ENCODE measurements at regions not wholly inside any gene's neighbourhood (a gene's known extent, or its start where the extent isn't known, plus 50 kb on each side); places are given as distances from the start of the nearest gene placed in this dataset.
"Not testable (repeated sequence)": the region's sequence is repeated elsewhere in the genome, so short reads cannot be mapped to it uniquely, and the experiment has no call there.

- no peak for DNase-seq (ENCODE audit: low spot score)
Measured at GRCh38 chr14:54010981-54011380, 54.4 kb upstream of the BMP4 start.

GRCh38 chr14:54023027-54023426 is 66.4 kb upstream of the BMP4 start:
- no peak for DNase-seq (ENCODE audit: low spot score)

- DNase-seq (ENCODE audit: low spot score): peak; percentile 33
Measured at GRCh38 chr14:54025661-54026060, 69.0 kb upstream of the BMP4 start.

- DNase-seq (ENCODE audit: low spot score): no peak
Measured at GRCh38 chr14:54026671-54027070, 70.0 kb upstream of the BMP4 start.

- not testable (repeated sequence) for DNase-seq (ENCODE audit: low spot score)
Measured at GRCh38 chr14:54030996-54031395, 74.4 kb upstream of the BMP4 start.

GRCh38 chr14:54033285-54033684 is 76.7 kb upstream of the BMP4 start:
- not testable (repeated sequence) for DNase-seq (ENCODE audit: low spot score)

- DNase-seq (ENCODE audit: low spot score): no peak
Measured at GRCh38 chr14:54038724-54039123, 82.1 kb upstream of the BMP4 start.

GRCh38 chr14:54039311-54039710 is 82.7 kb upstream of the BMP4 start:
- DNase-seq (ENCODE audit: low spot score): no peak

- DNase-seq (ENCODE audit: low spot score): no peak
Measured at GRCh38 chr14:54040846-54041245, 84.2 kb upstream of the BMP4 start.

GRCh38 chr14:54046250-54046649 is 89.6 kb upstream of the BMP4 start:
- DNase-seq (ENCODE audit: low spot score): no peak

- no peak for DNase-seq (ENCODE audit: low spot score)
Measured at GRCh38 chr14:54047645-54048308, 91.2 kb upstream of the BMP4 start.

- no peak for DNase-seq (ENCODE audit: low spot score)
Measured at GRCh38 chr14:54048311-54048710, 91.7 kb upstream of the BMP4 start.

GRCh38 chr14:54048736-54049135 is 92.1 kb upstream of the BMP4 start:
- no peak for DNase-seq (ENCODE audit: low spot score)

GRCh38 chr14:54050759-54051158 is 94.1 kb upstream of the BMP4 start:
- no peak for DNase-seq (ENCODE audit: low spot score)

GRCh38 chr14:54052696-54053385 is 96.2 kb upstream of the BMP4 start:
- DNase-seq (ENCODE audit: low spot score): no peak

GRCh38 chr14:54053386-54053745 is 96.7 kb upstream of the BMP4 start:
- DNase-seq (ENCODE audit: low spot score): no peak

GRCh38 chr14:54058505-54058904 is 101.9 kb upstream of the BMP4 start:
- no peak for DNase-seq (ENCODE audit: low spot score)

GRCh38 chr14:54083549-54084239 is 127.1 kb upstream of the BMP4 start:
- DNase-seq (ENCODE audit: low spot score): no peak

- DNase-seq (ENCODE audit: low spot score): no peak
Measured at GRCh38 chr14:54085232-54085761, 128.7 kb upstream of the BMP4 start.

GRCh38 chr14:54085841-54086240 is 129.2 kb upstream of the BMP4 start:
- no peak for DNase-seq (ENCODE audit: low spot score)

GRCh38 chr14:54086767-54087166 is 130.1 kb upstream of the BMP4 start:
- DNase-seq (ENCODE audit: low spot score): no peak

- no peak for DNase-seq (ENCODE audit: low spot score)
Measured at GRCh38 chr14:54087376-54087775, 130.8 kb upstream of the BMP4 start.

- no peak for DNase-seq (ENCODE audit: low spot score)
Measured at GRCh38 chr14:54088271-54088670, 131.6 kb upstream of the BMP4 start.
